HG03354 (cell line): ENCODE measurements at regions not wholly inside any gene's neighbourhood (a gene's known extent, or its start where the extent isn't known, plus 50 kb on each side); places are given as distances from the start of the nearest gene placed in this dataset.

ENCODE experiments used
- ATAC-seq: cut with Tn5 transposase; IDR thresholded peaks from one replicate; pipeline ENCODE4 v1.9.1; 2021; ENCODE audit warnings: mild to moderate bottlenecking; ENCODE audit not compliant: unreplicated experiment, poor library complexity, severe bottlenecking

GRCh38 chr5:14090755-14091154, 52.4 kb upstream of the TRIO start:
- no peak for ATAC-seq

GRCh38 chr5:14090290-14090689, 52.9 kb upstream of the TRIO start:
- no peak for ATAC-seq

- ATAC-seq, result no peak
Measured at GRCh38 chr5:14089198-14089597, 53.9 kb upstream of the TRIO start.

- ATAC-seq, result no peak
Measured at GRCh38 chr5:14086261-14086660, 56.9 kb upstream of the TRIO start.

- ATAC-seq, result no peak
Measured at GRCh38 chr5:14082973-14083372, 60.2 kb upstream of the TRIO start.

- no peak for ATAC-seq
Measured at GRCh38 chr5:14082523-14082922, 60.6 kb upstream of the TRIO start.

GRCh38 chr5:14081791-14082190, 61.4 kb upstream of the TRIO start:
- ATAC-seq, result no peak

- no peak for ATAC-seq
Measured at GRCh38 chr5:14078716-14079115, 64.4 kb upstream of the TRIO start.

GRCh38 chr5:14077501-14077900, 65.6 kb upstream of the TRIO start:
- no peak for ATAC-seq

- no peak for ATAC-seq
Measured at GRCh38 chr5:14076561-14076960, 66.6 kb upstream of the TRIO start.

- ATAC-seq, result no peak
Measured at GRCh38 chr5:14075937-14076336, 67.2 kb upstream of the TRIO start.

- no peak for ATAC-seq
Measured at GRCh38 chr5:14071433-14071832, 71.7 kb upstream of the TRIO start.

GRCh38 chr5:14069021-14069420, 74.1 kb upstream of the TRIO start:
- no peak for ATAC-seq

- no peak for ATAC-seq
Measured at GRCh38 chr5:14068136-14068535, 75.0 kb upstream of the TRIO start.

- ATAC-seq, result no peak
Measured at GRCh38 chr5:14066326-14066725, 76.8 kb upstream of the TRIO start.

GRCh38 chr5:14064841-14065240, 78.3 kb upstream of the TRIO start:
- no peak for ATAC-seq

GRCh38 chr5:14063691-14064090, 79.5 kb upstream of the TRIO start:
- ATAC-seq, result no peak

- no peak for ATAC-seq
Measured at GRCh38 chr5:14063138-14063537, 80.0 kb upstream of the TRIO start.

GRCh38 chr5:14062178-14062577, 81.0 kb upstream of the TRIO start:
- ATAC-seq, result no peak

GRCh38 chr5:14061106-14061505, 82.0 kb upstream of the TRIO start:
- no peak for ATAC-seq

GRCh38 chr5:14060218-14060617, 82.9 kb upstream of the TRIO start:
- no peak for ATAC-seq

- ATAC-seq, result no peak
Measured at GRCh38 chr5:14059810-14060209, 83.3 kb upstream of the TRIO start.

GRCh38 chr5:14057289-14057688, 85.9 kb upstream of the TRIO start:
- no peak for ATAC-seq
